ENCODE measurements at regions not wholly inside any gene's neighbourhood (a gene's known extent, or its start where the extent isn't known, plus 50 kb on each side); places are given as distances from the start of the nearest gene placed in this dataset.

GRCh38 chr12:4054630-4055029 lies 181.4 kb upstream of the PARP11 start:
- Histone ChIP-seq H3K4me3 (ENCODE audit: low read length) (no peak overlapping the region), H3K9ac (ENCODE audit: low read length) (no peak overlapping the region), H3K36me3 (ENCODE audit: insufficient read depth, low read length) (no peaks in the 10 kb centered on the region), H3K4me2 (ENCODE audit: low read length) (no peak overlapping the region), H4K20me1 (ENCODE audit: insufficient read depth) (no peaks in the 10 kb centered on the region), H3K9me3 (ENCODE audit: low read length) (no peaks in the 10 kb centered on the region), H3K9me2 (ENCODE audit: insufficient read depth, low read length) (no peaks in the 10 kb centered on the region), H2AFZ (ENCODE audit: low read depth, low read length) (no peak overlapping the region), H3K27ac (ENCODE audit: low read length) (no peak overlapping the region), H3K79me2 (replicated peaks; ENCODE audit: insufficient read depth, low read length) (no peaks in the 10 kb centered on the region), H3F3A (ENCODE audit: insufficient read depth, low read length, poor library complexity, severe bottlenecking) (no peaks in the 10 kb centered on the region), H3K27me3 (ENCODE audit: insufficient read depth, low read depth, low read length) (no peaks in the 10 kb centered on the region)
- TF ChIP-seq EP300 (conservative IDR thresholded peaks at IDR 0.05; ENCODE audit: poor library complexity, severe bottlenecking) (no peak), CTCF (IDR thresholded peaks at IDR 0.05; ENCODE audit: poor library complexity, severe bottlenecking) (no peak), SMC3 (conservative IDR thresholded peaks at IDR 0.05; ENCODE audit: poor library complexity) (no peak), TAF1 (IDR thresholded peaks at IDR 0.05; ENCODE audit: low read depth) (no peak), EZH2 (IDR thresholded peaks at IDR 0.05; ENCODE audit: borderline replicate concordance, insufficient read depth, low read length, poor library complexity, severe bottlenecking) (no peak), MXI1 (conservative IDR thresholded peaks at IDR 0.05; ENCODE audit: poor library complexity, severe bottlenecking) (no peak), RAD21 (conservative IDR thresholded peaks at IDR 0.05) (no peak), POLR2AphosphoS5 (IDR thresholded peaks at IDR 0.05) (no peak)

DNA sequence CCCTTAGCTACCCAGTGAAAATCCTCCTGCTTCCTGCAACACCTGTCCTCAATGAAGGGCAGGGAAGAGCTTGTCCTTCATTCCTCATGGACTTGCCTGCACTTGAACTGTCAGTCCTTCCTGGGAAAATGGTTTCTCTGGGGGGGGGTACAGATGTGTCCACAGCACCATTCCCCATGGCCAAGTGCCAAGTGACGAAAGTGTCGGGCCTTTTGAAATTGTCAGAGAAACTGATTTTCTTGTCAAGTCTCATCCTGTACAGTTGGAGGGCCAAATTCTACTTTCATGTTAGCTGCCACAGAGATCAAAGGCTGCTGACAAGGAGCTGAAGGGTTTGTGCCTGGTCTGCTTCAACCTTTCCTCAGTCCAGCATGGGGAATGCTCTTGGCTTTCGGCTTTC lies 179.5 kb upstream of the PARP11 start:
- H3K27me3 ChIP-seq (ENCODE audit: insufficient read depth, low read depth, low read length): no peaks in the 10 kb centered on the region
- H3K9me3 ChIP-seq (ENCODE audit: low read length): no peaks in the 10 kb centered on the region
- TF ChIP-seq TAF1 (IDR thresholded peaks at IDR 0.05; ENCODE audit: low read depth): no peak
- TF ChIP-seq, protein P1, sequence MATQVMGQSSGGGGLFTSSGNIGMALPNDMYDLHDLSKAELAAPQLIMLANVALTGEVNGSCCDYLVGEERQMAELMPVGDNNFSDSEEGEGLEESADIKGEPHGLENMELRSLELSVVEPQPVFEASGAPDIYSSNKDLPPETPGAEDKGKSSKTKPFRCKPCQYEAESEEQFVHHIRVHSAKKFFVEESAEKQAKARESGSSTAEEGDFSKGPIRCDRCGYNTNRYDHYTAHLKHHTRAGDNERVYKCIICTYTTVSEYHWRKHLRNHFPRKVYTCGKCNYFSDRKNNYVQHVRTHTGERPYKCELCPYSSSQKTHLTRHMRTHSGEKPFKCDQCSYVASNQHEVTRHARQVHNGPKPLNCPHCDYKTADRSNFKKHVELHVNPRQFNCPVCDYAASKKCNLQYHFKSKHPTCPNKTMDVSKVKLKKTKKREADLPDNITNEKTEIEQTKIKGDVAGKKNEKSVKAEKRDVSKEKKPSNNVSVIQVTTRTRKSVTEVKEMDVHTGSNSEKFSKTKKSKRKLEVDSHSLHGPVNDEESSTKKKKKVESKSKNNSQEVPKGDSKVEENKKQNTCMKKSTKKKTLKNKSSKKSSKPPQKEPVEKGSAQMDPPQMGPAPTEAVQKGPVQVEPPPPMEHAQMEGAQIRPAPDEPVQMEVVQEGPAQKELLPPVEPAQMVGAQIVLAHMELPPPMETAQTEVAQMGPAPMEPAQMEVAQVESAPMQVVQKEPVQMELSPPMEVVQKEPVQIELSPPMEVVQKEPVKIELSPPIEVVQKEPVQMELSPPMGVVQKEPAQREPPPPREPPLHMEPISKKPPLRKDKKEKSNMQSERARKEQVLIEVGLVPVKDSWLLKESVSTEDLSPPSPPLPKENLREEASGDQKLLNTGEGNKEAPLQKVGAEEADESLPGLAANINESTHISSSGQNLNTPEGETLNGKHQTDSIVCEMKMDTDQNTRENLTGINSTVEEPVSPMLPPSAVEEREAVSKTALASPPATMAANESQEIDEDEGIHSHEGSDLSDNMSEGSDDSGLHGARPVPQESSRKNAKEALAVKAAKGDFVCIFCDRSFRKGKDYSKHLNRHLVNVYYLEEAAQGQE (IDR thresholded peaks at IDR 0.05; ENCODE audit: borderline replicate concordance): no peak
- no peaks in the 10 kb centered on the region for H3K9me2 ChIP-seq (ENCODE audit: insufficient read depth, low read length)
- H3F3A ChIP-seq (ENCODE audit: insufficient read depth, low read length, poor library complexity, severe bottlenecking): no peaks in the 10 kb centered on the region
- H2AFZ ChIP-seq (ENCODE audit: low read depth, low read length): no peak overlapping the region
- no peaks in the 10 kb centered on the region for H3K36me3 ChIP-seq (ENCODE audit: insufficient read depth, low read length)
- no peaks in the 10 kb centered on the region for H3K79me2 ChIP-seq (replicated peaks; ENCODE audit: insufficient read depth, low read length)
- H3K9ac ChIP-seq (ENCODE audit: low read length): no peak overlapping the region
- no peaks in the 10 kb centered on the region for H4K20me1 ChIP-seq (ENCODE audit: insufficient read depth)
- no peak overlapping the region for H3K27ac ChIP-seq (ENCODE audit: low read length)
- H3K4me2 ChIP-seq (ENCODE audit: low read length): no peak overlapping the region
- no peak overlapping the region for H3K4me3 ChIP-seq (ENCODE audit: low read length)

DNA sequence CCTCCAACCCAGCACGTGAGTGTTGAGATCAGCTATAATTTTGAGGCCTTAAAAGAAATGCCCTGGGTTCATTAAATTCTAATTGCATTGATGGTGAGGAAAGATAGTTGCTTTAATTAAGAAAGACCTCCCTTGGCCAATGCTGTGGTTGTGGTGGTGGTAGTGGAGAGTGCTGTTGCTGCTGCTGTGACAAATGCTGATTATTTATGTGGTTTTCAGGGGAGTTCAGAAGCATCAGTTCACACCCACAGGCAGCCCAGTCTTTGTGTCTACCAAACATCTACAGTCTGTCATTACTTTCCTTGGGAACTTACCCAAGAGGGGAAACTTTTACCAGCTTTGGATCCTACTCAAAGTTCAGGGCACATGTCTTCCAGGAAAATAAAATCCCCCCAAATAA lies 178.4 kb upstream of the PARP11 start:
- Histone ChIP-seq H3K27me3 (ENCODE audit: insufficient read depth, low read depth, low read length) (no peaks in the 10 kb centered on the region), H3K27ac (ENCODE audit: low read length) (no peak overlapping the region), H3K9me3 (ENCODE audit: low read length) (no peaks in the 10 kb centered on the region), H3K9ac (ENCODE audit: low read length) (no peak overlapping the region), H3K36me3 (ENCODE audit: insufficient read depth, low read length) (no peaks in the 10 kb centered on the region), H3K9me2 (ENCODE audit: insufficient read depth, low read length) (no peaks in the 10 kb centered on the region), H3F3A (ENCODE audit: insufficient read depth, low read length, poor library complexity, severe bottlenecking) (no peaks in the 10 kb centered on the region), H2AFZ (ENCODE audit: low read depth, low read length) (no peak overlapping the region), H3K4me2 (ENCODE audit: low read length) (no peak overlapping the region), H3K79me2 (replicated peaks; ENCODE audit: insufficient read depth, low read length) (no peaks in the 10 kb centered on the region), H3K4me3 (ENCODE audit: low read length) (no peak overlapping the region), H4K20me1 (ENCODE audit: insufficient read depth) (no peaks in the 10 kb centered on the region)
- TF ChIP-seq, protein P1 (IDR thresholded peaks at IDR 0.05; ENCODE audit: borderline replicate concordance): no peak
- no peak for TF ChIP-seq EZH2 (IDR thresholded peaks at IDR 0.05; ENCODE audit: borderline replicate concordance, insufficient read depth, low read length, poor library complexity, severe bottlenecking)
